Activated CD4-positive, alpha-beta memory T cell treated with anti-CD3 and anti-CD28 coated beads, Interleukin-2, amount 10 ng/mL, durations not matched to agents 7 days and 5 days (primary cell): ENCODE measurements at regions not wholly inside any gene's neighbourhood (a gene's known extent, or its start where the extent isn't known, plus 50 kb on each side); places are given as distances from the start of the nearest gene placed in this dataset.

ENCODE experiments used
- CTCF ChIA-PET: fragments of 350-600 bp; sonication (Branson Sonifier 250); formaldehyde crosslinking; loops from one replicate; lab custom pipeline; 2021; ENCODE audit warnings: antibody characterized with exemption, inconsistent platforms; lab: Charles Lee
- POLR2A ChIA-PET: fragments of 350-600 bp; sonication (Branson Sonifier 250); formaldehyde crosslinking; loops from one replicate; lab custom pipeline; 2021; ENCODE audit warnings: antibody characterized with exemption; lab: Charles Lee
- DNase-seq: peaks from one replicate; pipeline ENCODE4 v3.0.0-alpha.2; 2020
- H3K27ac Mint-ChIP-seq: one replicate; pipeline ENCODE4 v1.8.0; 2021; ENCODE audit warnings: mild to moderate bottlenecking, mixed read lengths
- H3K27me3 Mint-ChIP-seq: one replicate; pipeline ENCODE4 v1.8.0; 2021; ENCODE audit warnings: mixed read lengths
- H3K36me3 Mint-ChIP-seq: one replicate; pipeline ENCODE4 v1.8.0; 2021; ENCODE audit warnings: low read depth, mixed read lengths
- H3K4me1 Mint-ChIP-seq: one replicate; pipeline ENCODE4 v1.8.0; 2021; ENCODE audit warnings: mixed read lengths
- H3K4me3 Mint-ChIP-seq: one replicate; pipeline ENCODE4 v1.8.0; 2021; ENCODE audit warnings: mild to moderate bottlenecking, mixed read lengths
- H3K9me3 Mint-ChIP-seq: one replicate; pipeline ENCODE4 v1.8.0; 2021; ENCODE audit warnings: mixed read lengths

- CTCF ChIA-PET = no interaction called here
These were observed 102.4 kb upstream of the ARMC2 start for GRCh38 chr6:108745664-108746336.

GRCh38 chr6:108746366-108746765 is 101.9 kb upstream of the ARMC2 start:
- Mint-ChIP-seq H3K36me3 (no peaks in the 10 kb centered on the region), H3K27me3 (peaks cover 21% of the 10 kb centered on the region), H3K27ac (no peak overlapping the region), H3K9me3 (no peaks in the 10 kb centered on the region), H3K4me3 (no peak overlapping the region), H3K4me1 (peaks cover 8% of the 10 kb centered on the region)
- CTCF ChIA-PET = no interaction called here
- no peak for DNase-seq
- POLR2A ChIA-PET = no interaction called here

More at GRCh38 chr6:108745664-108746336, 102.4 kb upstream of the ARMC2 start:
- Mint-ChIP-seq H3K27me3 (peaks cover 19% of the 10 kb centered on the region), H3K36me3 (no peaks in the 10 kb centered on the region), H3K4me1 (peaks cover 8% of the 10 kb centered on the region), H3K9me3 (no peaks in the 10 kb centered on the region), H3K27ac (no peak overlapping the region), H3K4me3 (no peak overlapping the region)
- DNase-seq = no peak
- POLR2A ChIA-PET = no interaction called here

- Mint-ChIP-seq H3K27me3 (peaks cover 21% of the 10 kb centered on the region), H3K27ac (no peak overlapping the region), H3K9me3 (no peaks in the 10 kb centered on the region), H3K36me3 (no peaks in the 10 kb centered on the region), H3K4me3 (no peak overlapping the region), H3K4me1 (peaks cover 8% of the 10 kb centered on the region)
- DNase-seq = no peak
- ChIA-PET POLR2A (interaction anchor here (1.1 kb wide), 1 partner anchor 19 kb away, joined by 3 read pairs; no protein-coding TSS in a partner anchor), CTCF (no interaction called here)
These were observed 101.2 kb upstream of the ARMC2 start for GRCh38 chr6:108746836-108747575.

GRCh38 chr6:108748055-108748454 is 100.2 kb upstream of the ARMC2 start:
- CTCF ChIA-PET = no interaction called here
- DNase-seq = no peak
- H3K36me3 Mint-ChIP-seq = no peaks in the 10 kb centered on the region
- H3K27me3 Mint-ChIP-seq = peaks cover 21% of the 10 kb centered on the region
- POLR2A ChIA-PET = no interaction called here
- no peaks in the 10 kb centered on the region for H3K9me3 Mint-ChIP-seq
- H3K27ac Mint-ChIP-seq = no peak overlapping the region
- peaks cover 8% of the 10 kb centered on the region for H3K4me1 Mint-ChIP-seq
- H3K4me3 Mint-ChIP-seq = no peak overlapping the region

- Mint-ChIP-seq H3K9me3 (no peaks in the 10 kb centered on the region), H3K36me3 (no peaks in the 10 kb centered on the region), H3K4me3 (no peak overlapping the region), H3K27ac (no peak overlapping the region), H3K4me1 (peaks cover 8% of the 10 kb centered on the region), H3K27me3 (peaks cover 19% of the 10 kb centered on the region)
- no peak for DNase-seq
- CTCF ChIA-PET = no interaction called here
- POLR2A ChIA-PET = no interaction called here
These were observed 99.3 kb upstream of the ARMC2 start for GRCh38 chr6:108748959-108749358.

GRCh38 chr6:108750801-108751200 is 97.4 kb upstream of the ARMC2 start:
- Mint-ChIP-seq H3K4me3 (no peak overlapping the region), H3K27me3 (peaks cover 7% of the 10 kb centered on the region), H3K4me1 (peaks cover 8% of the 10 kb centered on the region), H3K9me3 (no peaks in the 10 kb centered on the region), H3K27ac (no peak overlapping the region), H3K36me3 (no peaks in the 10 kb centered on the region)
- DNase-seq = no peak
- POLR2A ChIA-PET = no interaction called here
- CTCF ChIA-PET = no interaction called here

- POLR2A ChIA-PET = no interaction called here
- no peak for DNase-seq
- no peaks in the 10 kb centered on the region for H3K36me3 Mint-ChIP-seq
- H3K9me3 Mint-ChIP-seq = no peaks in the 10 kb centered on the region
- no peak overlapping the region for H3K4me3 Mint-ChIP-seq
- peaks cover 4% of the 10 kb centered on the region for H3K27me3 Mint-ChIP-seq
- no peak overlapping the region for H3K27ac Mint-ChIP-seq
- CTCF ChIA-PET = no interaction called here
- peaks cover 8% of the 10 kb centered on the region for H3K4me1 Mint-ChIP-seq
These were observed 96.9 kb upstream of the ARMC2 start for GRCh38 chr6:108751282-108751681.

GRCh38 chr6:108751851-108752732 is 96.1 kb upstream of the ARMC2 start:
- H3K36me3 Mint-ChIP-seq = no peaks in the 10 kb centered on the region
- H3K4me1 Mint-ChIP-seq = peaks cover 8% of the 10 kb centered on the region
- no peaks in the 10 kb centered on the region for H3K9me3 Mint-ChIP-seq
- ChIA-PET POLR2A (no interaction called here), CTCF (no interaction called here)
- DNase-seq = no peak
- no peak overlapping the region for H3K4me3 Mint-ChIP-seq
- no peak overlapping the region for H3K27ac Mint-ChIP-seq
- peaks cover 5% of the 10 kb centered on the region for H3K27me3 Mint-ChIP-seq

GRCh38 chr6:108752733-108753590 is 95.3 kb upstream of the ARMC2 start:
- H3K4me1 Mint-ChIP-seq = peaks cover 3% of the 10 kb centered on the region
- ChIA-PET CTCF (interaction anchor here (0.6 kb wide), 1 partner anchor 107 kb away, joined by 3 read pairs; no protein-coding TSS in a partner anchor), POLR2A (no interaction called here)
- no peak overlapping the region for H3K4me3 Mint-ChIP-seq
- DNase-seq = no peak
- no peaks in the 10 kb centered on the region for H3K36me3 Mint-ChIP-seq
- H3K27me3 Mint-ChIP-seq = peaks cover 6% of the 10 kb centered on the region
- no peak overlapping the region for H3K27ac Mint-ChIP-seq
- no peaks in the 10 kb centered on the region for H3K9me3 Mint-ChIP-seq

GRCh38 chr6:108755257-108756240 is 92.7 kb upstream of the ARMC2 start:
- POLR2A ChIA-PET = no interaction called here
- no peak for DNase-seq
- CTCF ChIA-PET = no interaction called here
- Mint-ChIP-seq H3K4me3 (no peak overlapping the region), H3K27ac (no peak overlapping the region), H3K36me3 (no peaks in the 10 kb centered on the region), H3K27me3 (peaks cover 9% of the 10 kb centered on the region), H3K9me3 (no peaks in the 10 kb centered on the region), H3K4me1 (no peaks in the 10 kb centered on the region)

- H3K27ac Mint-ChIP-seq = no peak overlapping the region
- POLR2A ChIA-PET = no interaction called here
- peaks cover 2% of the 10 kb centered on the region for H3K4me1 Mint-ChIP-seq
- CTCF ChIA-PET = no interaction called here
- no peaks in the 10 kb centered on the region for H3K9me3 Mint-ChIP-seq
- peaks cover 10% of the 10 kb centered on the region for H3K27me3 Mint-ChIP-seq
- no peaks in the 10 kb centered on the region for H3K36me3 Mint-ChIP-seq
- no peak overlapping the region for H3K4me3 Mint-ChIP-seq
- no peak for DNase-seq
These were observed 90.9 kb upstream of the ARMC2 start for GRCh38 chr6:108757357-108757756.
